Activated B cell treated with CpG ODN at 0.5 μM for 24 hours (primary cell): ENCODE measurements at regions not wholly inside any gene's neighbourhood (a gene's known extent, or its start where the extent isn't known, plus 50 kb on each side); places are given as distances from the start of the nearest gene placed in this dataset.
"Not testable (repeated sequence)": the region's sequence is repeated elsewhere in the genome, so short reads cannot be mapped to it uniquely, and the experiment has no call there.

Source experiments
- ATAC-seq: fragments of 200-7000 bp; cut with Tn5 transposase; one replicate; pipeline ENCODE4 v1.10.0; 2021; ENCODE audit warnings: low read depth, mild to moderate bottlenecking, moderate library complexity
- CTCF ChIA-PET: fragments of 350-600 bp; sonication (Branson Sonifier 250); formaldehyde crosslinking; loops from one replicate; lab custom pipeline; 2021; ENCODE audit warnings: antibody characterized with exemption; lab: Charles Lee
- POLR2A ChIA-PET: fragments of 350-600 bp; sonication (Branson Sonifier 250); formaldehyde crosslinking; loops from one replicate; lab custom pipeline; 2021; ENCODE audit warnings: antibody characterized with exemption; lab: Charles Lee
- DNase-seq: peaks from one replicate; pipeline ENCODE4 v3.0.0; 2022
- H3K27ac Mint-ChIP-seq: one replicate; pipeline ENCODE4 v1.8.0; 2020; ENCODE audit warnings: mixed read lengths
- H3K27me3 Mint-ChIP-seq: one replicate; pipeline ENCODE4 v1.8.0; 2021; ENCODE audit warnings: mixed read lengths
- H3K36me3 Mint-ChIP-seq: one replicate; pipeline ENCODE4 v1.8.0; 2021; ENCODE audit warnings: low read depth, mixed read lengths
- H3K4me1 Mint-ChIP-seq: one replicate; pipeline ENCODE4 v1.8.0; 2021; ENCODE audit warnings: mixed read lengths
- H3K4me3 Mint-ChIP-seq: one replicate; pipeline ENCODE4 v1.8.0; 2020; ENCODE audit warnings: mild to moderate bottlenecking, mixed read lengths
- H3K9me3 Mint-ChIP-seq: one replicate; pipeline ENCODE4 v1.8.0; 2020; ENCODE audit warnings: mixed read lengths
- intact Hi-C: fragments of 100-400 bp; cut with micrococcal nuclease; formaldehyde crosslinking; loops from one replicate; pipeline ENCODE4 v1.15.1; 2024
- TF ChIP-seq, protein P1 (sequence below): fragments of 200-600 bp; IDR thresholded peaks from one replicate; pipeline ENCODE4 v1.8.0; 2022; ENCODE audit warnings: antibody characterized with exemption, mild to moderate bottlenecking

DNA sequence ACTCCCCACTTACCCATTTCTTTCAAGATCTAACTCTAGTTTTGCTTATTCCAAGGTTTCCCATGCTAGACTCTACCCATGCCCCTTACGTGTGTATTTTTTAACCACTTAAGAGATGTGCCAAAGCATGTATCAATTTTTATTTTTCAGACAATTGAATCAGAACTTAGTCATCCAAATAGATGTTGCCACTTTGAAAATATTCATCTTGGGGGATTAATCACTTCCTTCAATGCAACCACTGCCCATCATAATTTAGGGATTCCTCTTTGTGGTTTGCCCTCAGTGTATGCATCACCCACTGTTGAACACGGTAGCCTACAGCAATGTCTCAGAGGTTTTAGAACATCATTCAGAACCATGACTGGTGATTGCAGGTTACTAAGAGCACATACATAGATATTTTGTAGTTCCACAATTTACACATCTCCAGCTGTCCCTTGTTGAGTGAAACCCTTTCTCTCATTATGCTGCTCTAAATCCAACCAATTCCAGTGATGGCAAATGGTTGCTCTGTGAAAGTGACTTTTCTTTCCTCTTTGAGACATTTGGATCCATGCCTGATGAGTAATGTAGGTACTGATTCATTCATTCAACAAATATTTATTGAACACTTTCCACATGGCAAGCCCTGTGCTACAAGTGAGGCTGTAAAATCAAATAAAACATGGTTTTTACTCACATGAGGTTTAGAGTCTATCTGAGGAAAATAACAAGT is 60.6 kb upstream of the SERP2 start:
- Mint-ChIP-seq H3K36me3 (no peaks in the 10 kb centered on the region), H3K4me1 (peaks cover 8% of the 10 kb centered on the region), H3K4me3 (no peak overlapping the region), H3K9me3 (no peaks in the 10 kb centered on the region), H3K27ac (no peak overlapping the region), H3K27me3 (peaks cover 10% of the 10 kb centered on the region)
- ATAC-seq (no peak), DNase-seq (no peak)
- intact Hi-C loops: no loop called here
- ChIA-PET CTCF (no interaction called here), POLR2A (no interaction called here)
- TF ChIP-seq, protein P1, sequence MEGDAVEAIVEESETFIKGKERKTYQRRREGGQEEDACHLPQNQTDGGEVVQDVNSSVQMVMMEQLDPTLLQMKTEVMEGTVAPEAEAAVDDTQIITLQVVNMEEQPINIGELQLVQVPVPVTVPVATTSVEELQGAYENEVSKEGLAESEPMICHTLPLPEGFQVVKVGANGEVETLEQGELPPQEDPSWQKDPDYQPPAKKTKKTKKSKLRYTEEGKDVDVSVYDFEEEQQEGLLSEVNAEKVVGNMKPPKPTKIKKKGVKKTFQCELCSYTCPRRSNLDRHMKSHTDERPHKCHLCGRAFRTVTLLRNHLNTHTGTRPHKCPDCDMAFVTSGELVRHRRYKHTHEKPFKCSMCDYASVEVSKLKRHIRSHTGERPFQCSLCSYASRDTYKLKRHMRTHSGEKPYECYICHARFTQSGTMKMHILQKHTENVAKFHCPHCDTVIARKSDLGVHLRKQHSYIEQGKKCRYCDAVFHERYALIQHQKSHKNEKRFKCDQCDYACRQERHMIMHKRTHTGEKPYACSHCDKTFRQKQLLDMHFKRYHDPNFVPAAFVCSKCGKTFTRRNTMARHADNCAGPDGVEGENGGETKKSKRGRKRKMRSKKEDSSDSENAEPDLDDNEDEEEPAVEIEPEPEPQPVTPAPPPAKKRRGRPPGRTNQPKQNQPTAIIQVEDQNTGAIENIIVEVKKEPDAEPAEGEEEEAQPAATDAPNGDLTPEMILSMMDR: no peak

GRCh38 chr13:44313674-44314073 is 60.0 kb upstream of the SERP2 start:
- H3K36me3 Mint-ChIP-seq: no peaks in the 10 kb centered on the region
- H3K4me1 Mint-ChIP-seq: peaks cover 8% of the 10 kb centered on the region
- ChIA-PET CTCF (no interaction called here), POLR2A (no interaction called here)
- intact Hi-C loops: no loop called here
- H3K27ac Mint-ChIP-seq: no peak overlapping the region
- no peak for DNase-seq
- peaks cover 10% of the 10 kb centered on the region for H3K27me3 Mint-ChIP-seq
- no peak for ATAC-seq
- H3K4me3 Mint-ChIP-seq: no peak overlapping the region
- no peaks in the 10 kb centered on the region for H3K9me3 Mint-ChIP-seq
- TF ChIP-seq, protein P1: no peak

DNA sequence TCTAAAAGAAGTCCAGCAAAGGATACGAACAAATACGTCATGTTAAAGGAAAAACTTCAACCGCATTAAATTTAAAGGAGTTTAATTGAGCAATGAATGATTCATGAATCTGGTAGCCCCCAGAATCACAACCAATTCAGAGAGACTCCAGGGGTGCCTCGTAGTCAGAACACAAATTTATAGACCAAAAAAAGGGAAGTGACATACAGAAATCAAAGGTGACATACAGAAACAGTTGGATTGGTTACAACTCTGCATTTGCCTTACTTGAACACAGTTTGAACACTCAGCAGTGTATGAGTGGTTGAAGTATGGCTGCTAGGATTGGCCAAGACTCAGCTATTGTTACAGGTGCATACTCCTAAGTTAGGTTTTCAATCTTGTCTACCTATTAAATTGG is 59.5 kb upstream of the SERP2 start:
- CTCF ChIA-PET, H3K36me3 Mint-ChIP-seq, POLR2A ChIA-PET, H3K4me3 Mint-ChIP-seq, H3K27ac Mint-ChIP-seq, DNase-seq, ATAC-seq, H3K9me3 Mint-ChIP-seq, intact Hi-C loops, H3K4me1 Mint-ChIP-seq: not testable (repeated sequence)
- H3K27me3 Mint-ChIP-seq: peaks cover 10% of the 10 kb centered on the region

DNA sequence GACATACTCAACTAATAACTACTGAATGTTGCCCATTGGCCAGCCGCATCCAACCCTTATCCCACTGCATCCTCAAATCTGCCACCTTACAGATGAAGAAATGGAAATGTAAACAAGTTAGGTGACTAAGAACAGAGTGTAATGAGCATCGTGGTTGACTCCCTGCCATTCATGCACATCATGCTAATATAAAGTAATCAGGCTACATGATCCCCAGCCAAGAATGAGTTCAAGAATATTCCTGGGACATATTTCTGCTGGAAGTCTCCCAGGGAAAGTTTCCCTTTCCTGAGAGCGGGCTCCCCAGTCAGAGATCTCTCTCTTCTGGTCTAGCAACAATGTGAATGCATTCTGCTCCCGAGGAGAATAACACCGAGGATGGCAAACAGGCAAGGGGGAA is 55.9 kb upstream of the SERP2 start:
- H3K9me3 Mint-ChIP-seq: peaks cover 3% of the 10 kb centered on the region
- no peak overlapping the region for H3K4me3 Mint-ChIP-seq
- peaks cover 10% of the 10 kb centered on the region for H3K27me3 Mint-ChIP-seq
- intact Hi-C loops: no loop called here
- H3K27ac Mint-ChIP-seq: no peak overlapping the region
- ChIA-PET POLR2A (no interaction called here), CTCF (no interaction called here)
- TF ChIP-seq, protein P1: no peak
- ATAC-seq (no peak), DNase-seq (no peak)
- H3K36me3 Mint-ChIP-seq: no peaks in the 10 kb centered on the region
- peaks cover 8% of the 10 kb centered on the region for H3K4me1 Mint-ChIP-seq

GRCh38 chr13:44318161-44318560 is 55.5 kb upstream of the SERP2 start:
- ChIA-PET CTCF (no interaction called here), POLR2A (no interaction called here)
- DNase-seq (no peak), ATAC-seq (no peak)
- Mint-ChIP-seq H3K4me3 (no peak overlapping the region), H3K27ac (no peak overlapping the region), H3K36me3 (no peaks in the 10 kb centered on the region), H3K27me3 (peaks cover 9% of the 10 kb centered on the region), H3K4me1 (peaks cover 8% of the 10 kb centered on the region), H3K9me3 (peaks cover 3% of the 10 kb centered on the region)
- TF ChIP-seq, protein P1: no peak
- intact Hi-C loops: no loop called here

GRCh38 chr13:44320611-44321010 is 53.0 kb upstream of the SERP2 start:
- ChIA-PET POLR2A (no interaction called here), CTCF (no interaction called here)
- Mint-ChIP-seq H3K27ac (no peak overlapping the region), H3K4me1 (no peaks in the 10 kb centered on the region), H3K4me3 (no peak overlapping the region), H3K9me3 (peaks cover 3% of the 10 kb centered on the region), H3K36me3 (no peaks in the 10 kb centered on the region), H3K27me3 (peaks cover 4% of the 10 kb centered on the region)
- ATAC-seq: no peak
- DNase-seq: no peak
- TF ChIP-seq, protein P1: no peak
- intact Hi-C loops: no loop called here
